Trophoblast cell (in vitro differentiated cells and primary cell): ENCODE measurements at regions not wholly inside any gene's neighbourhood (a gene's known extent, or its start where the extent isn't known, plus 50 kb on each side); places are given as distances from the start of the nearest gene placed in this dataset.

Source experiments
- DNase-seq, 2 donors: peaks; one replicate each; pipeline ENCODE4 v3.0.0-alpha.2; 2016
- H2AFZ ChIP-seq: 2 replicates; pipeline ENCODE4 v1.6.1; 2013; ENCODE audit warnings: low read length, moderate library complexity, mild to moderate bottlenecking; ENCODE audit not compliant: insufficient read depth, poor library complexity
- H2AK5ac ChIP-seq: 2 replicates; pipeline ENCODE4 v1.6.1; 2013; ENCODE audit warnings: mild to moderate bottlenecking, low read length
- H2BK120ac ChIP-seq: 2 replicates; pipeline ENCODE4 v1.6.1; 2013; ENCODE audit warnings: low read length, mild to moderate bottlenecking, moderate library complexity; ENCODE audit not compliant: insufficient read depth, poor library complexity
- H2BK12ac ChIP-seq: 2 replicates; pipeline ENCODE4 v1.6.1; 2013; ENCODE audit warnings: mild to moderate bottlenecking, low read length, moderate library complexity
- H2BK5ac ChIP-seq: 2 replicates; pipeline ENCODE4 v1.6.1; 2013; ENCODE audit warnings: low read length, low read depth, moderate library complexity, mild to moderate bottlenecking; ENCODE audit not compliant: poor library complexity
- H3K14ac ChIP-seq: 2 replicates; pipeline ENCODE4 v1.6.1; 2013; ENCODE audit warnings: mild to moderate bottlenecking, low read length
- H3K18ac ChIP-seq: 2 replicates; pipeline ENCODE4 v1.6.1; 2013; ENCODE audit warnings: mild to moderate bottlenecking, low read length
- H3K23ac ChIP-seq: 2 replicates; pipeline ENCODE4 v1.6.1; 2013; ENCODE audit warnings: low read length
- H3K27ac ChIP-seq: 2 replicates; pipeline ENCODE4 v1.5.1; 2013; ENCODE audit warnings: low read depth, mild to moderate bottlenecking, inconsistent platforms, low read length, moderate library complexity
- H3K27me3 ChIP-seq: 2 replicates; pipeline ENCODE4 v1.6.1; 2013; ENCODE audit warnings: inconsistent platforms, mild to moderate bottlenecking, low read length, moderate library complexity; ENCODE audit not compliant: insufficient read depth
- H3K36me3 ChIP-seq, 2 experiments: 1 replicate in 1 of 2; 2 replicates in 1 of 2; pipeline ENCODE4 v1.6.1; 2013; ENCODE audit warnings: low read length in 2 of 2, mild to moderate bottlenecking in 2 of 2, moderate library complexity in 1 of 2; ENCODE audit not compliant: insufficient read depth in 2 of 2, control insufficient read depth in 1 of 2
- H3K4ac ChIP-seq: 2 replicates; pipeline ENCODE4 v1.6.1; 2013; ENCODE audit warnings: low read depth, mild to moderate bottlenecking, low read length, moderate library complexity
- H3K4me1 ChIP-seq, 2 experiments: 1 replicate in 1 of 2; 2 replicates in 1 of 2; pipeline ENCODE4 v1.6.1; 2013; ENCODE audit warnings: low read length in 2 of 2, mild to moderate bottlenecking in 2 of 2, moderate library complexity in 1 of 2; ENCODE audit not compliant: insufficient read depth in 2 of 2, control insufficient read depth in 1 of 2
- H3K4me2 ChIP-seq: 2 replicates; pipeline ENCODE4 v1.6.1; 2013; ENCODE audit warnings: inconsistent platforms, mild to moderate bottlenecking, low read length, moderate library complexity
- H3K4me3 ChIP-seq: 2 replicates; pipeline ENCODE4 v1.5.1; 2013; ENCODE audit warnings: mild to moderate bottlenecking, low read depth, low read length, inconsistent platforms
- H3K79me1 ChIP-seq: one replicate; pipeline ENCODE4 v1.6.1; 2013; ENCODE audit warnings: low read length
- H3K79me2 ChIP-seq: 2 replicates; pipeline ENCODE4 v1.6.1; 2013; ENCODE audit warnings: low read length, mild to moderate bottlenecking; ENCODE audit not compliant: control insufficient read depth, insufficient read depth, poor library complexity
- H3K9ac ChIP-seq: 2 replicates; pipeline ENCODE4 v1.6.1; 2013; ENCODE audit warnings: mild to moderate bottlenecking, low read length
- H3K9me3 ChIP-seq: 2 replicates; pipeline ENCODE4 v1.6.1; 2013; ENCODE audit warnings: low read depth, mild to moderate bottlenecking, control low read depth, inconsistent platforms, low read length; ENCODE audit not compliant: insufficient read depth
- H4K12ac ChIP-seq: 2 replicates; pipeline ENCODE4 v1.6.1; 2013; ENCODE audit warnings: low read depth, mild to moderate bottlenecking, low read length, moderate library complexity
- H4K8ac ChIP-seq: 2 replicates; pipeline ENCODE4 v1.6.1; 2013; ENCODE audit warnings: low read depth, mild to moderate bottlenecking, low read length, moderate library complexity
- H4K91ac ChIP-seq: one replicate; pipeline ENCODE4 v1.6.1; 2013; ENCODE audit warnings: low read depth, mild to moderate bottlenecking, low read length, moderate library complexity
- WGBS: extraction: QIAGEN DNeasy Blood & Tissue Kit; methylation state at CpG from one replicate; pipeline ENCODE4 v1.1.7; 2013; ENCODE audit warnings: missing lambda C conversion rate; ENCODE audit not compliant: insufficient read length, insufficient coverage; ENCODE audit errors: extremely low coverage; 5-methylcytosine and 5-hydroxymethylcytosine counted together

DNA sequence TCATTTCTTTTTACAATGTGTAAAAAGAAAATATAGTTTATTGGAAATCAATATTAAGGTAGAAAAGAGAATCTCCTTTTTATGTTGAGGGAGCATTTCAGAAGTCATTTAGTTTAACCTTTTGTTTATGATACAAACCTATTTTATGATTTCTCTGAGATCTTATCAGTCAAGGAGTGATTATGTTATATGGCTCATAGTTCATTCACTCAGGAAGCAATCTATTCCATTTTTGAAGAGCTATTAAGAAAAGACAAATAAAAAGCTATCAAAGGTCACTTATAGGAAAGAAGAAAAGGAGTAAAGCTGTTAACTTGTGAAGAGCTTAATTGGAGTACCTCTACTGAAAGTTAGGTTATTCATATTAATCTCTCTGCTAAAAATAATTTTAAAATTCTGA, 526.6 kb upstream of the JAG1 start:
- Histone ChIP-seq H2AFZ (no peak overlapping the region), H3K4me2 (no peak overlapping the region)

DNA sequence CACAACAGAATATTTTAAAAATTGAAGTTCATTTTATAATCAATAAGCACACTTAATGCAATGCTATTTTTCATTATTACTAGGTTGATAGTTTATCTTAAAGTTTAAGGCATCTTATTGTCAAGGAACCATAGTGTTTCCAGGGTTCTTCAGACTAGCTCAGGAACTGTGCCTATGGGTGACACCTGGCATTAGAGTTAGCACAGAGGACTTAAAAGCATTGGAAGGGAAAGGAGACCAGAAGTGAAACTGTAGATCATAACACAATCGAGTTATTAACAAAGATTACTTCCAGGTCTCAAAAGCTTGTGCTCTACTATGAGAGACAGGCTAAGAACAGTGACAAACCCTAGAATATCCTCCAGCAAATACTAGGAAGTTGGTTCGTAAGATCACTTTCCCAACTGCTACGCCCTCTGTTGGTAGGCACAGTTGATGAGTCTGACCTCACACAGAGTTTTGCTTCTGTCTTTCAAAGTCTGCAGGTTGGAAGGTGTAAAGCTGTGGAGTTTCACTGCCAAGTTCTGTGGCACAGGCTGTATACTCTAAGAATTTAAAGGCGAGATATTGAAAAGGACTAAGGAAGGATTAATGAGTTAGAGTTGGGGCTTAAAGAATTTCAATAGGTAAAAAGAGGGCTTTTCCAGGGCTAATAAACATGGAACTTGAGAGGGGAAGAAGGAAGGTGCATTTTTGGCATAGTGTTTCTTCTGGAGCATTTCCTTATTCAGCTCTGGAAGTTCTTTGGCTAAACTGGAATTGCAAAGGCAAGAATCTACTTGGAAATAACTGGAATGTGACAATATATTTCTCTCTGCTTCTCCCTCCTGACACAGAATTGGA, 531.3 kb upstream of the JAG1 start:
- Histone ChIP-seq H2BK120ac (no peak overlapping the region), H2BK12ac (no peak overlapping the region), H3K9ac (no peak overlapping the region), H3K4me3 (no peak overlapping the region), H3K9me3 (no peaks in the 10 kb centered on the region), H3K4ac (no peak overlapping the region), H3K14ac (no peak overlapping the region), H3K36me3 (no peaks in the 10 kb centered on the region), H3K79me1 (peaks cover 3% of the 10 kb centered on the region), H3K23ac (no peak overlapping the region), H2AK5ac (no peak overlapping the region), H3K4me1 (peaks cover 0 to 2% of the 10 kb centered on the region in 2 experiments), H2BK5ac (peak overlapping the region; percentile 84), H3K27me3 (no peaks in the 10 kb centered on the region), H3K27ac (peak overlapping the region; percentile 22), H4K12ac (no peak overlapping the region), H4K91ac (no peak overlapping the region), H3K79me2 (no peaks in the 10 kb centered on the region), H4K8ac (no peak overlapping the region), H3K18ac (no peak overlapping the region), H3K4me2 (no peak overlapping the region), H2AFZ (no peak overlapping the region)
- 100% methylated on average over 1 of the region's 4 CpGs for WGBS
- peak; percentile 50 to 79 for DNase-seq

More for the DNA sequence above, 526.6 kb upstream of the JAG1 start:
- H4K8ac ChIP-seq, result no peak overlapping the region
- H2BK120ac ChIP-seq, result no peak overlapping the region
- no peak overlapping the region for H3K9ac ChIP-seq
- H2BK5ac ChIP-seq, result no peak overlapping the region
- no peak overlapping the region for H3K27ac ChIP-seq
- H3K79me1 ChIP-seq, result peaks cover 7% of the 10 kb centered on the region
- no peaks in the 10 kb centered on the region for H3K36me3 ChIP-seq
- H3K9me3 ChIP-seq, result no peaks in the 10 kb centered on the region
- no peak overlapping the region for H2AK5ac ChIP-seq
- no peaks in the 10 kb centered on the region for H3K27me3 ChIP-seq
- H3K4ac ChIP-seq, result no peak overlapping the region
- H3K23ac ChIP-seq, result no peak overlapping the region
- H3K79me2 ChIP-seq, result no peaks in the 10 kb centered on the region
- no peak overlapping the region for H4K12ac ChIP-seq
- no peak overlapping the region for H3K14ac ChIP-seq
- H4K91ac ChIP-seq, result no peak overlapping the region
- no peak overlapping the region for H3K18ac ChIP-seq
- DNase-seq, result no peak
- peaks cover 5% of the 10 kb centered on the region in 2 experiments for H3K4me1 ChIP-seq
- H3K4me3 ChIP-seq, result no peak overlapping the region
- no peak overlapping the region for H2BK12ac ChIP-seq

DNA sequence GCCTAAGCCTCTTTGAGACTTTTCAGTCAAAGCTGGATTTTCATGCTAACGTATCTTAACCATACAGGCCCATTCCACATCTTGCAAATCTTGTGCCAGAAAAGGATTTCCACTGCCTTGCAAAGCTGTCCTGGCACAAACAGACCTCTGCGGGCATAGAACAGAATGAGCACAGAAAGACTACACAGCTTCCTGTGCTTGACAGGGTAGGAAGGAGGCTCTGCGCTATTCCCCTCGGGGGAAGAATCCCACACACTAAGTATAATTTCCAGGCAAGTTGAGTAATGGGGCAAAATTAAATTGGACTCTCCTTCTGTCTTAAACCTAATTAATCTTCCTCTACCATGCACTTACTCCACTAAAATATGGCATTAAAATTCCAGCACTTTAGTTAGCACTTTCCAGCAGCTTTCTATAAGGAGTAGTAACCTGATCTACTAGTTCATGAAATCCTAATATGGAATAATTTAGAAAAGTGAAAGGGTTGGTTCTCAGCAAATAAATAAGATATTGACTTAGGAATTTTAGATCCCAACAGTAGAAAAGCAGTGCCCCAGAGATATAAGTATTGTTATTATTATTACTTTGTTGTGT, 532.1 kb upstream of the JAG1 start:
- Histone ChIP-seq H3K36me3 (no peaks in the 10 kb centered on the region), H3K14ac (peak overlapping the region; percentile 46), H3K4me2 (no peak overlapping the region), H2AK5ac (peak overlapping the region; percentile 88), H3K79me1 (peaks cover 3% of the 10 kb centered on the region), H2BK12ac (peak overlapping the region; percentile 84), H3K9me3 (no peaks in the 10 kb centered on the region), H4K8ac (peak overlapping the region; percentile 38), H3K4ac (no peak overlapping the region), H4K12ac (no peak overlapping the region), H4K91ac (peak overlapping the region; percentile 52), H2AFZ (no peak overlapping the region), H3K27me3 (no peaks in the 10 kb centered on the region), H2BK120ac (peak overlapping the region; percentile 55), H3K79me2 (no peaks in the 10 kb centered on the region), H2BK5ac (peak overlapping the region; percentile 84), H3K18ac (peak overlapping the region; percentile 32), H3K4me3 (no peak overlapping the region), H3K4me1 (peaks cover 0 to 2% of the 10 kb centered on the region in 2 experiments), H3K27ac (peak overlapping the region; percentile 22), H3K23ac (no peak overlapping the region), H3K9ac (no peak overlapping the region)
- no peak for DNase-seq
- no CpG with 5 or more reads among the region's 4 CpGs for WGBS

DNA sequence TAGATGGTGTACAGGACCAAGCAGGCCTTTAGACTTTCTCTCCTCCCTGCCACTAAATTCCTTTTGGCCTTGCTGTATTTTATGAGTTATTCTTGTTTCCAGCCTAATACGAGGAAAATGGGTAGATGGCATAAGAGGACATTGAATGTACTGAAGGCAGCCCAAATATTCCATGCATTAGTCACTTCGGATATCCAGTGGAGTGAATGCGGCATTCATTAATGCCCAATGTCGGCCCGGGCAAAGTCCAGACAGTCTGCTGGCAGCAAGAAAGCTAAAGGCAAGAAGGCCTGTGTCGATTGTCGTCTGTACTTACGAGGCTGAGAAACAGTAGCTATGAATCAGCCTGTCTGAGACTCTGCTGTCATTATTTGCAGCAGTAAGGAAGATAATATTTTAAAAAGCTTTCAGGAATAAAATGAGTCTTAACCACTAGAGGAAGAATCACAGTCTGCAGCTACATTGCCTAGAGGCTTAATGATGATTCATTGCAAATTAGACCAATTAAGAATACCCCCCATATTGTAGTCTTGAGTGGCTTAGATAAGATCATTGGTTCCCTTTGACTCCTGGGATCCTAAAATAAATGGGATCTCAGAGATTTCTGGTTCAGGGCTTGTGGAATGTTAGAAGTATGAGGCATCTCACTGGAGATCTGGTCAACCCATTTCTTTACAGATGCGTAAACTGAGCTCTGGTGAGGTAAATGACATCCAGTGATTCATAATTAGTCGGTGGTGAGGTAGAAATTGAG, 534.1 kb upstream of the JAG1 start:
- Histone ChIP-seq H3K9ac (no peak overlapping the region), H4K12ac (no peak overlapping the region)
- WGBS, result no CpG with 5 or more reads among the region's 10 CpGs

More for the DNA sequence above, 534.1 kb upstream of the JAG1 start:
- Histone ChIP-seq H3K36me3 (no peaks in the 10 kb centered on the region), H3K27ac (peak overlapping the region; percentile 78), H3K79me2 (no peaks in the 10 kb centered on the region), H3K4me3 (no peak overlapping the region), H4K91ac (no peak overlapping the region), H2AK5ac (no peak overlapping the region), H3K14ac (no peak overlapping the region), H3K27me3 (no peaks in the 10 kb centered on the region), H3K79me1 (peaks cover 3% of the 10 kb centered on the region), H2BK12ac (no peak overlapping the region), H3K4me2 (no peak overlapping the region), H2BK120ac (no peak overlapping the region), H3K9me3 (no peaks in the 10 kb centered on the region), H3K23ac (no peak overlapping the region), H4K8ac (no peak overlapping the region), H2AFZ (no peak overlapping the region), H2BK5ac (no peak overlapping the region), H3K18ac (no peak overlapping the region), H3K4ac (no peak overlapping the region), H3K4me1 (peaks cover 0 to 2% of the 10 kb centered on the region in 2 experiments)
- DNase-seq, result peak in 1 of 2 donors; percentile 14
